K562 (cell line): ENCODE measurements at regions not wholly inside any gene's neighbourhood (a gene's known extent, or its start where the extent isn't known, plus 50 kb on each side); places are given as distances from the start of the nearest gene placed in this dataset.

Source experiments
- LEF1 ChIP-seq: fragments of 450-650 bp; IDR thresholded peaks from 2 replicates; pipeline ENCODE4 v1.6.1; 2016; ENCODE audit warnings: mild to moderate bottlenecking
- NCOR1 ChIP-seq: fragments of 450-650 bp; IDR thresholded peaks from 2 replicates; pipeline ENCODE4 v1.6.1; 2016; ENCODE audit warnings: mild to moderate bottlenecking, moderate library complexity
- SMAD4 ChIP-seq: fragments of 250-450 bp; sonication (Bioruptor Pico); conservative IDR thresholded peaks from 2 replicates; pipeline ENCODE4 v1.8.0; 2021; ENCODE audit warnings: inconsistent platforms, mild to moderate bottlenecking, moderate library complexity
- TRIM24 ChIP-seq, 2 experiments: fragments of 450-650 bp; IDR thresholded peaks; 2 replicates each; pipeline ENCODE4 v1.6.1; 2016
- YY1 ChIP-seq, 3 experiments: IDR thresholded peaks; 2 replicates each; pipeline ENCODE4 v1.6.1; 2011; ENCODE audit warnings: low read length in 2 of 3, mild to moderate bottlenecking in 2 of 3, moderate library complexity in 2 of 3, borderline replicate concordance in 1 of 3, control low read depth in 1 of 3, low read depth in 1 of 3; ENCODE audit not compliant: insufficient read depth in 3 of 3, insufficient replicate concordance in 2 of 3, control insufficient read depth in 1 of 3, insufficient read length in 1 of 3; ENCODE audit errors: extremely low read depth in 1 of 3
- TF ChIP-seq, protein P1 (sequence below): sonication (generic); formaldehyde crosslinking; IDR thresholded peaks from 2 replicates; pipeline ENCODE4 v1.8.0; 2022; ENCODE audit warnings: mild to moderate bottlenecking, missing genetic modification reagents
- TF ChIP-seq, protein P2 (sequence below), 3 experiments: fragments of 200-800 bp in 1 of 3; fragments of 250-450 bp in 1 of 3; fragments of 450-650 bp in 1 of 3; sonication (Bioruptor Pico) in 1 of 3; sonication (Bioruptor generic) in 1 of 3; formaldehyde crosslinking in 1 of 3; IDR thresholded peaks; 2 replicates each; pipeline versions ENCODE4 v1.6.1 to v1.8.0; 2016 to 2022; ENCODE audit warnings: mild to moderate bottlenecking in 2 of 3, missing genetic modification characterization in 2 of 3, missing compliant biosample characterization in 1 of 3, moderate library complexity in 1 of 3
- TF ChIP-seq, protein P3 (sequence below): fragments of 250-450 bp; sonication (Bioruptor Pico); IDR thresholded peaks from 2 replicates; pipeline ENCODE4 v1.9.0; 2021; ENCODE audit warnings: mild to moderate bottlenecking, inconsistent platforms

- TF ChIP-seq, protein P1, sequence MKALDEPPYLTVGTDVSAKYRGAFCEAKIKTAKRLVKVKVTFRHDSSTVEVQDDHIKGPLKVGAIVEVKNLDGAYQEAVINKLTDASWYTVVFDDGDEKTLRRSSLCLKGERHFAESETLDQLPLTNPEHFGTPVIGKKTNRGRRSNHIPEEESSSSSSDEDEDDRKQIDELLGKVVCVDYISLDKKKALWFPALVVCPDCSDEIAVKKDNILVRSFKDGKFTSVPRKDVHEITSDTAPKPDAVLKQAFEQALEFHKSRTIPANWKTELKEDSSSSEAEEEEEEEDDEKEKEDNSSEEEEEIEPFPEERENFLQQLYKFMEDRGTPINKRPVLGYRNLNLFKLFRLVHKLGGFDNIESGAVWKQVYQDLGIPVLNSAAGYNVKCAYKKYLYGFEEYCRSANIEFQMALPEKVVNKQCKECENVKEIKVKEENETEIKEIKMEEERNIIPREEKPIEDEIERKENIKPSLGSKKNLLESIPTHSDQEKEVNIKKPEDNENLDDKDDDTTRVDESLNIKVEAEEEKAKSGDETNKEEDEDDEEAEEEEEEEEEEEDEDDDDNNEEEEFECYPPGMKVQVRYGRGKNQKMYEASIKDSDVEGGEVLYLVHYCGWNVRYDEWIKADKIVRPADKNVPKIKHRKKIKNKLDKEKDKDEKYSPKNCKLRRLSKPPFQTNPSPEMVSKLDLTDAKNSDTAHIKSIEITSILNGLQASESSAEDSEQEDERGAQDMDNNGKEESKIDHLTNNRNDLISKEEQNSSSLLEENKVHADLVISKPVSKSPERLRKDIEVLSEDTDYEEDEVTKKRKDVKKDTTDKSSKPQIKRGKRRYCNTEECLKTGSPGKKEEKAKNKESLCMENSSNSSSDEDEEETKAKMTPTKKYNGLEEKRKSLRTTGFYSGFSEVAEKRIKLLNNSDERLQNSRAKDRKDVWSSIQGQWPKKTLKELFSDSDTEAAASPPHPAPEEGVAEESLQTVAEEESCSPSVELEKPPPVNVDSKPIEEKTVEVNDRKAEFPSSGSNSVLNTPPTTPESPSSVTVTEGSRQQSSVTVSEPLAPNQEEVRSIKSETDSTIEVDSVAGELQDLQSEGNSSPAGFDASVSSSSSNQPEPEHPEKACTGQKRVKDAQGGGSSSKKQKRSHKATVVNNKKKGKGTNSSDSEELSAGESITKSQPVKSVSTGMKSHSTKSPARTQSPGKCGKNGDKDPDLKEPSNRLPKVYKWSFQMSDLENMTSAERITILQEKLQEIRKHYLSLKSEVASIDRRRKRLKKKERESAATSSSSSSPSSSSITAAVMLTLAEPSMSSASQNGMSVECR = peak; percentile 37; the same call in 1 of the 2 replicates
- TF ChIP-seq, protein P2, sequence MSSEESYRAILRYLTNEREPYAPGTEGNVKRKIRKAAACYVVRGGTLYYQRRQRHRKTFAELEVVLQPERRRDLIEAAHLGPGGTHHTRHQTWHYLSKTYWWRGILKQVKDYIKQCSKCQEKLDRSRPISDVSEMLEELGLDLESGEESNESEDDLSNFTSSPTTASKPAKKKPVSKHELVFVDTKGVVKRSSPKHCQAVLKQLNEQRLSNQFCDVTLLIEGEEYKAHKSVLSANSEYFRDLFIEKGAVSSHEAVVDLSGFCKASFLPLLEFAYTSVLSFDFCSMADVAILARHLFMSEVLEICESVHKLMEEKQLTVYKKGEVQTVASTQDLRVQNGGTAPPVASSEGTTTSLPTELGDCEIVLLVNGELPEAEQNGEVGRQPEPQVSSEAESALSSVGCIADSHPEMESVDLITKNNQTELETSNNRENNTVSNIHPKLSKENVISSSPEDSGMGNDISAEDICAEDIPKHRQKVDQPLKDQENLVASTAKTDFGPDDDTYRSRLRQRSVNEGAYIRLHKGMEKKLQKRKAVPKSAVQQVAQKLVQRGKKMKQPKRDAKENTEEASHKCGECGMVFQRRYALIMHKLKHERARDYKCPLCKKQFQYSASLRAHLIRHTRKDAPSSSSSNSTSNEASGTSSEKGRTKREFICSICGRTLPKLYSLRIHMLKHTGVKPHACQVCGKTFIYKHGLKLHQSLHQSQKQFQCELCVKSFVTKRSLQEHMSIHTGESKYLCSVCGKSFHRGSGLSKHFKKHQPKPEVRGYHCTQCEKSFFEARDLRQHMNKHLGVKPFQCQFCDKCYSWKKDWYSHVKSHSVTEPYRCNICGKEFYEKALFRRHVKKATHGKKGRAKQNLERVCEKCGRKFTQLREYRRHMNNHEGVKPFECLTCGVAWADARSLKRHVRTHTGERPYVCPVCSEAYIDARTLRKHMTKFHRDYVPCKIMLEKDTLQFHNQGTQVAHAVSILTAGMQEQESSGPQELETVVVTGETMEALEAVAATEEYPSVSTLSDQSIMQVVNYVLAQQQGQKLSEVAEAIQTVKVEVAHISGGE (CRISPR knock-in tag; IDR thresholded peaks at IDR 0.05) = 0 out of 6 replicates have a peak, but pooled peaks of 1 of the 3 experiments have one; percentile 17
- peak in 1 of 2 experiments; percentile 41; a peak in 2 of 4 replicates for TF ChIP-seq TRIM24 (IDR thresholded peaks at IDR 0.05)
- TF ChIP-seq YY1 (IDR thresholded peaks at IDR 0.05; ENCODE audit: borderline replicate concordance in 1 of 3, control insufficient read depth in 1 of 3, extremely low read depth in 1 of 3, insufficient read depth in 3 of 3, insufficient read length in 1 of 3, insufficient replicate concordance in 2 of 3, low read depth in 1 of 3, low read length in 2 of 3) = peak; percentile 38 to 77 (median 60)
- TF ChIP-seq, protein P3, sequence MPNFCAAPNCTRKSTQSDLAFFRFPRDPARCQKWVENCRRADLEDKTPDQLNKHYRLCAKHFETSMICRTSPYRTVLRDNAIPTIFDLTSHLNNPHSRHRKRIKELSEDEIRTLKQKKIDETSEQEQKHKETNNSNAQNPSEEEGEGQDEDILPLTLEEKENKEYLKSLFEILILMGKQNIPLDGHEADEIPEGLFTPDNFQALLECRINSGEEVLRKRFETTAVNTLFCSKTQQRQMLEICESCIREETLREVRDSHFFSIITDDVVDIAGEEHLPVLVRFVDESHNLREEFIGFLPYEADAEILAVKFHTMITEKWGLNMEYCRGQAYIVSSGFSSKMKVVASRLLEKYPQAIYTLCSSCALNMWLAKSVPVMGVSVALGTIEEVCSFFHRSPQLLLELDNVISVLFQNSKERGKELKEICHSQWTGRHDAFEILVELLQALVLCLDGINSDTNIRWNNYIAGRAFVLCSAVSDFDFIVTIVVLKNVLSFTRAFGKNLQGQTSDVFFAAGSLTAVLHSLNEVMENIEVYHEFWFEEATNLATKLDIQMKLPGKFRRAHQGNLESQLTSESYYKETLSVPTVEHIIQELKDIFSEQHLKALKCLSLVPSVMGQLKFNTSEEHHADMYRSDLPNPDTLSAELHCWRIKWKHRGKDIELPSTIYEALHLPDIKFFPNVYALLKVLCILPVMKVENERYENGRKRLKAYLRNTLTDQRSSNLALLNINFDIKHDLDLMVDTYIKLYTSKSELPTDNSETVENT (CRISPR knock-in tag) = 0 out of 2 replicates have a peak, but pooled peaks have one; percentile 9
- peak; percentile 73 for TF ChIP-seq NCOR1
- TF ChIP-seq LEF1 = 0 out of 2 replicates have a peak, but pooled peaks have one; percentile 10
- peak; percentile 76 for TF ChIP-seq SMAD4 (CRISPR knock-in tag)
Measured at GRCh38 chr5:119299615-119300310, 56.1 kb upstream of the TNFAIP8 start (continued).
